ENCODE measurements at regions not wholly inside any gene's neighbourhood (a gene's known extent, or its start where the extent isn't known, plus 50 kb on each side); places are given as distances from the start of the nearest gene placed in this dataset.

DNA sequence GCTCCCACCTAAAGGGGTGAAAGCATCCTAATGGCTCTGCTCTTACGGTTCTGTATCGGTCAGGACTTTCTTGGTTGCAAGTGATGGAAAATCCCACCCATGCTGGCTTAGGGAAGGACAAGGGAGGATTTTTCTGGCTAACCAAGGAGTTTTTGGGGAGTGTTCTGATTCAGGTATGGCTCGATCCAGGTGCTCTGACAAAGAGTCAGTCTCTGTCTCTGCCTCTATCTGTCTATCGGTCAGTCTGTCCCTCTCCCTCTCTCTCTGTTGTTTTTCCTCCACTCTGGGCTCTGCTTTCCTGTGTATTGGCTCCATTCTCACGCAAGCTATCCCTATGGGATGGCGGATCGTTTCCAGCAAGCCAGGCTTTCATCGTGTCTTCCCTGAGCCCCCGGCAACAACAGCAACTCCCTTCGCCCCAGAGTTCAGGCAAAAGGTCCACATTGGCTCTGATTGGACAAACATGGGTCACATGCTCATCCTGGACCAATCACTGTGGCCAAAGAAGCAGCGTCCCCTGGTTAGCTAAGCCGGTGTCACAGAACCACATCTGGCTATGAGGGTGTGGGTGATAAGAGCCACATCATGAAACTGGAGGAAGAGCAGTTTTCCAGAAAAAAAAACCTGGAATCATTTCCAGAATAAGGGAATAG lies 160.3 kb downstream of the BMP7 start:
- Histone ChIP-seq H3K27me3 (no peaks in the 10 kb centered on the region), H3K36me3 (no peaks in the 10 kb centered on the region), H3K27ac (no peak overlapping the region), H3K9me3 (no peaks in the 10 kb centered on the region), H3K4me1 (no peaks in the 10 kb centered on the region), H3K4me3 (no peak overlapping the region)
- ATAC-seq = no peak
- no peak for TF ChIP-seq POLR2A (IDR thresholded peaks at IDR 0.05)
- TF ChIP-seq, protein P1, sequence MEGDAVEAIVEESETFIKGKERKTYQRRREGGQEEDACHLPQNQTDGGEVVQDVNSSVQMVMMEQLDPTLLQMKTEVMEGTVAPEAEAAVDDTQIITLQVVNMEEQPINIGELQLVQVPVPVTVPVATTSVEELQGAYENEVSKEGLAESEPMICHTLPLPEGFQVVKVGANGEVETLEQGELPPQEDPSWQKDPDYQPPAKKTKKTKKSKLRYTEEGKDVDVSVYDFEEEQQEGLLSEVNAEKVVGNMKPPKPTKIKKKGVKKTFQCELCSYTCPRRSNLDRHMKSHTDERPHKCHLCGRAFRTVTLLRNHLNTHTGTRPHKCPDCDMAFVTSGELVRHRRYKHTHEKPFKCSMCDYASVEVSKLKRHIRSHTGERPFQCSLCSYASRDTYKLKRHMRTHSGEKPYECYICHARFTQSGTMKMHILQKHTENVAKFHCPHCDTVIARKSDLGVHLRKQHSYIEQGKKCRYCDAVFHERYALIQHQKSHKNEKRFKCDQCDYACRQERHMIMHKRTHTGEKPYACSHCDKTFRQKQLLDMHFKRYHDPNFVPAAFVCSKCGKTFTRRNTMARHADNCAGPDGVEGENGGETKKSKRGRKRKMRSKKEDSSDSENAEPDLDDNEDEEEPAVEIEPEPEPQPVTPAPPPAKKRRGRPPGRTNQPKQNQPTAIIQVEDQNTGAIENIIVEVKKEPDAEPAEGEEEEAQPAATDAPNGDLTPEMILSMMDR (IDR thresholded peaks at IDR 0.05) = no peak
- 53% methylated on average over 7 of the region's 12 CpGs for WGBS (ENCODE audit: insufficient coverage, low coverage, low lambda C conversion rate, missing lambda C conversion rate)
- intact Hi-C loops (cut with DNase I) = no loop called here
- DNase-seq = no peak

DNA sequence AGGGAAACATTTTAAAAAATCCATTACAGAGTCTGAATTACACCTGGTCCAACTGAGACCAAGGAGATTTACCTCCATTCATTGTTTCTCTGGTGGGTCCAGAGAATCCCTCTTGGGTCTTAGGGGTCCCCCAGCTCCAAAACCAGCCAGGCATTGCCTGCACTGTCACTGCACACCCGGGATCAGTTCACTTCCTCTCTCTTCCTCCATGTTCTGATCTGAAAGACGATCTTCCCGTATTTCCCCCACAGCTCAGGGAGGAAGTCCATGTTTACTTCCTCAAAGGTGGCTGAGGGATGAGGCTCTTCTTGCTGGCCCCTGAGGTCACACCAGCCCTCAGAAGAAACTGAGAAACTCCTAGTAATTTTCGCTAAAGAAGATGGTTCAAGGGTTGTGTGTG lies 159.7 kb downstream of the BMP7 start:
- 25% methylated on average over 3 of the region's 4 CpGs for WGBS (ENCODE audit: insufficient coverage, low coverage, low lambda C conversion rate, missing lambda C conversion rate)
- Histone ChIP-seq H3K27ac (no peak overlapping the region), H3K27me3 (no peaks in the 10 kb centered on the region), H3K36me3 (no peaks in the 10 kb centered on the region), H3K4me1 (no peaks in the 10 kb centered on the region), H3K4me3 (no peak overlapping the region), H3K9me3 (no peaks in the 10 kb centered on the region)
- ATAC-seq = no peak
- DNase-seq = no peak
- intact Hi-C loops (cut with DNase I) = no loop called here
- TF ChIP-seq POLR2A (IDR thresholded peaks at IDR 0.05) = no peak
- TF ChIP-seq, protein P1 (IDR thresholded peaks at IDR 0.05) = no peak

DNA sequence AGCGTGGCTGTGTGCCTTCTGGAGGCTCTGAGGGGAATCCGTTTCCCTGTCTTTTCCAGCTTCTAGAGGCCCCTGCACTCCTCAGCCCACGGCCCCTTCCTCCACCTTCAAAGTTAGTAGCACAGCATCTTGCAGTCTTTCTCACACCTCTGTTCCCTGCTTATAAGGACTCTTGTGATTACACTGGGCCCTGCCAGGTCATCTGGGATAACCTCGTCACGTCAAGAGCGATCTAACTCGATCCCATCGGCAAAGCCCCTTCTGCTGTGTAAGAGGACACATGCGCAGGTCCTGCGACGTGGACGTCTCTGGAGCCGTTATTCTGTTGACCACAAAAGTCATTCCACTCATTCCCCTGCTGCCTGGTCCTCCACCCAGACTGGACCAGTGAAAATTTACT lies 159.2 kb downstream of the BMP7 start:
- DNase-seq = no peak
- no peaks in the 10 kb centered on the region for H3K4me1 ChIP-seq
- H3K9me3 ChIP-seq = no peaks in the 10 kb centered on the region
- TF ChIP-seq, protein P1 (IDR thresholded peaks at IDR 0.05) = no peak
- TF ChIP-seq POLR2A (IDR thresholded peaks at IDR 0.05) = no peak
- ATAC-seq = no peak
- no peaks in the 10 kb centered on the region for H3K27me3 ChIP-seq
- 37% methylated on average over 8 of the region's 13 CpGs for WGBS (ENCODE audit: insufficient coverage, low coverage, low lambda C conversion rate, missing lambda C conversion rate)
- H3K27ac ChIP-seq = no peak overlapping the region
- no peaks in the 10 kb centered on the region for H3K36me3 ChIP-seq
- intact Hi-C loops (cut with DNase I) = no loop called here
- no peak overlapping the region for H3K4me3 ChIP-seq

DNA sequence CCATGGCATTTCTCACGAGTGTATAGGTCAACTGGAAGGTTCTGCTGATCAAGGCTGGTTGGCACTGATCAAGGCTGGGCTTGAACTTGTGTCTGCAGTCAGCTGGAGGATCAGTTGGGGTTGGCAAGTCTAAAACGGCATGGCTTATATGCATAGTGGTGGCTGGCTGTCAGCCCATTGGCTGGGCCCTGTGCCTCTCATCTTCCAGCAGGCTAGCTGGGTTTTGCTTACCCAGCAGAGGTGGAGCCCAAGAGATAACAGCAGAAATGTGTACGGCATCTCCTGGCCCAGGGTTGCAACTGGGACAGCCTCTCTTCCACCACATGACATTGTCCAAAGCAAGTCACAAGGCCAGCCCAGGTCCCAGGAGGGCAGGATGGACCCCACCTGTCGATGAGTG lies 158.2 kb downstream of the BMP7 start:
- H3K27me3 ChIP-seq = no peaks in the 10 kb centered on the region
- no peaks in the 10 kb centered on the region for H3K9me3 ChIP-seq
- H3K4me1 ChIP-seq = no peaks in the 10 kb centered on the region
- no peaks in the 10 kb centered on the region for H3K36me3 ChIP-seq
- no peak for ATAC-seq
- WGBS (ENCODE audit: insufficient coverage, low coverage, low lambda C conversion rate, missing lambda C conversion rate) = 20% methylated on average over 1 of the region's 4 CpGs
- intact Hi-C loops (cut with DNase I) = no loop called here
- no peak overlapping the region for H3K4me3 ChIP-seq
- TF ChIP-seq, protein P1 (IDR thresholded peaks at IDR 0.05) = no peak
- TF ChIP-seq POLR2A (IDR thresholded peaks at IDR 0.05) = no peak
- H3K27ac ChIP-seq = no peak overlapping the region
- no peak for DNase-seq

All from right lobe of liver (tissue), 6 donors.